Aorta (tissue), 5 donors: ENCODE measurements at regions not wholly inside any gene's neighbourhood (a gene's known extent, or its start where the extent isn't known, plus 50 kb on each side); places are given as distances from the start of the nearest gene placed in this dataset.

Experiments
- ATAC-seq: fragments of 200-7000 bp; cut with Tn5 transposase; one replicate; pipeline ENCODE4 v1.9.1; 2022; ENCODE audit warnings: moderate library complexity; ENCODE audit not compliant: low FRiP score
- DNase-seq, 2 donors: peaks; one replicate each; pipeline ENCODE4 v3.0.0-alpha.2; 2020
- H3K27ac ChIP-seq, 2 donors: one replicate each; pipeline ENCODE4 v1.5.1; 2013; ENCODE audit warnings: low read length in 2 of 2, mild to moderate bottlenecking in 2 of 2, moderate library complexity in 2 of 2, control low read depth in 1 of 2, inconsistent platforms in 1 of 2, low read depth in 1 of 2
- H3K27me3 ChIP-seq, 2 donors: one replicate each; pipeline ENCODE4 v1.6.1; 2013; ENCODE audit warnings: control low read depth in 1 of 2, low read length in 1 of 2, mild to moderate bottlenecking in 1 of 2, moderate library complexity in 1 of 2; ENCODE audit not compliant: insufficient read depth in 2 of 2, control insufficient read depth in 1 of 2
- H3K36me3 ChIP-seq, 2 donors: one replicate each; pipeline ENCODE4 v1.6.1; 2013; ENCODE audit warnings: control low read depth in 1 of 2, low read length in 1 of 2, mild to moderate bottlenecking in 1 of 2; ENCODE audit not compliant: insufficient read depth in 2 of 2, control insufficient read depth in 1 of 2
- H3K4me1 ChIP-seq, 2 donors: one replicate each; pipeline ENCODE4 v1.6.1; 2013; ENCODE audit warnings: low read length in 2 of 2, control low read depth in 1 of 2, mild to moderate bottlenecking in 1 of 2, moderate library complexity in 1 of 2; ENCODE audit not compliant: insufficient read depth in 2 of 2, control insufficient read depth in 1 of 2
- H3K4me3 ChIP-seq, 2 donors: one replicate each; pipeline ENCODE4 v1.5.1; 2013; ENCODE audit warnings: low read length in 2 of 2, control low read depth in 1 of 2, mild to moderate bottlenecking in 1 of 2
- H3K9me3 ChIP-seq: one replicate; pipeline ENCODE4 v1.6.1; 2013; ENCODE audit warnings: mild to moderate bottlenecking, low read length; ENCODE audit not compliant: control insufficient read depth
- WGBS, 2 donors: extraction: QIAGEN DNeasy Blood & Tissue Kit; methylation state at CpG; one replicate each; pipeline ENCODE4 v1.1.7; 2013; 5-methylcytosine and 5-hydroxymethylcytosine counted together
- intact Hi-C, 2 donors: fragments of 100-400 bp; cut with DNase I; formaldehyde crosslinking; loops; one replicate each; pipeline versions ENCODE4 v1.14.2 to v1.15.0; 2022
- donor health status: healthy with polysubstance abuse.
- donor health status: Bipolar disorder and iron deficiency.
- donor health status: DM: no; HTN: no; CAD: no.
- donor health status: DM: no; HTN: no; CAD: no.
- donor health status: DM: yes; HTN: yes; CAD: no.

- no peaks in the 10 kb centered on the region for H3K4me1 ChIP-seq
- 43 to 46% methylated on average over 3 of the region's 3 CpGs for WGBS, 2 donors
- DNase-seq = no peak
- H3K27me3 ChIP-seq = no peaks in the 10 kb centered on the region
- no peak overlapping the region for H3K27ac ChIP-seq
- intact Hi-C loops = no loop called here
- ATAC-seq = no peak
- H3K9me3 ChIP-seq = peaks cover under 1% of the 10 kb centered on the region
- H3K4me3 ChIP-seq = no peak overlapping the region
- H3K36me3 ChIP-seq = no peaks in the 10 kb centered on the region
These were observed 643.2 kb upstream of the PIK3C3 start for GRCh38 chr18:41311571-41312547.

- H3K4me1 ChIP-seq = no peaks in the 10 kb centered on the region
- no peaks in the 10 kb centered on the region for H3K9me3 ChIP-seq
- no peak overlapping the region for H3K27ac ChIP-seq
- no peak overlapping the region for H3K4me3 ChIP-seq
- DNase-seq (no peak), ATAC-seq (no peak)
- no peaks in the 10 kb centered on the region for H3K36me3 ChIP-seq
- no peaks in the 10 kb centered on the region for H3K27me3 ChIP-seq
- WGBS, 2 donors = 89 to 93% methylated on average over 5 of the region's 5 CpGs
- intact Hi-C loops = no loop called here
These were observed 657.3 kb upstream of the PIK3C3 start for GRCh38 chr18:41297740-41298139.

GRCh38 chr18:41269294-41269693, 685.7 kb upstream of the PIK3C3 start:
- 72 to 76% methylated on average over 6 of the region's 6 CpGs for WGBS, 2 donors
- Histone ChIP-seq H3K36me3 (no peaks in the 10 kb centered on the region), H3K27me3 (no peaks in the 10 kb centered on the region), H3K9me3 (no peaks in the 10 kb centered on the region), H3K4me3 (no peak overlapping the region), H3K27ac (no peak overlapping the region), H3K4me1 (no peaks in the 10 kb centered on the region)
- intact Hi-C loops = no loop called here
- no peak for DNase-seq
- ATAC-seq = no peak

- intact Hi-C loops = no loop called here
- no peak for DNase-seq
- Histone ChIP-seq H3K4me3 (no peak overlapping the region), H3K27ac (no peak overlapping the region), H3K9me3 (no peaks in the 10 kb centered on the region), H3K36me3 (no peaks in the 10 kb centered on the region), H3K4me1 (no peaks in the 10 kb centered on the region), H3K27me3 (no peaks in the 10 kb centered on the region)
- no peak for ATAC-seq
- WGBS, 2 donors = 82 to 84% methylated on average over 2 of the region's 2 CpGs
These were observed 686.8 kb upstream of the PIK3C3 start for GRCh38 chr18:41268271-41268670.

GRCh38 chr18:41266616-41267015, 688.4 kb upstream of the PIK3C3 start:
- intact Hi-C loops = no loop called here
- ATAC-seq = no peak

GRCh38 chr18:41266204-41266603, 688.8 kb upstream of the PIK3C3 start:
- ATAC-seq = no peak
- H3K27me3 ChIP-seq = no peaks in the 10 kb centered on the region
- no peak for DNase-seq
- H3K27ac ChIP-seq = no peak overlapping the region
- intact Hi-C loops = no loop called here
- no peaks in the 10 kb centered on the region for H3K36me3 ChIP-seq
- WGBS, 2 donors = 46% methylated on average over 5 of the region's 5 CpGs
- no peak overlapping the region for H3K4me3 ChIP-seq
- H3K4me1 ChIP-seq = no peaks in the 10 kb centered on the region
- no peaks in the 10 kb centered on the region for H3K9me3 ChIP-seq

More at GRCh38 chr18:41266616-41267015, 688.4 kb upstream of the PIK3C3 start:
- Histone ChIP-seq H3K4me3 (no peak overlapping the region), H3K27ac (no peak overlapping the region), H3K36me3 (no peaks in the 10 kb centered on the region), H3K27me3 (no peaks in the 10 kb centered on the region), H3K9me3 (no peaks in the 10 kb centered on the region), H3K4me1 (no peaks in the 10 kb centered on the region)
- DNase-seq = no peak
- 29 to 40% methylated on average over 3 of the region's 3 CpGs for WGBS, 2 donors

GRCh38 chr18:41265047-41265446, 690.0 kb upstream of the PIK3C3 start:
- no peaks in the 10 kb centered on the region for H3K36me3 ChIP-seq
- 6 to 7% methylated on average over 2 of the region's 2 CpGs for WGBS, 2 donors

GRCh38 chr18:41263956-41264355, 691.1 kb upstream of the PIK3C3 start:
- Histone ChIP-seq H3K36me3 (no peaks in the 10 kb centered on the region), H3K4me3 (no peak overlapping the region), H3K9me3 (peaks cover 2% of the 10 kb centered on the region), H3K27me3 (no peaks in the 10 kb centered on the region), H3K27ac (no peak overlapping the region), H3K4me1 (no peaks in the 10 kb centered on the region)
- intact Hi-C loops = no loop called here
- ATAC-seq (no peak), DNase-seq (no peak)
- 82 to 86% methylated on average over 1 of the region's 1 CpG for WGBS, 2 donors

More at GRCh38 chr18:41265047-41265446, 690.0 kb upstream of the PIK3C3 start:
- H3K27me3 ChIP-seq = no peaks in the 10 kb centered on the region
- ATAC-seq = no peak
- H3K9me3 ChIP-seq = peaks cover 2% of the 10 kb centered on the region
- no peaks in the 10 kb centered on the region for H3K4me1 ChIP-seq
- no peak for DNase-seq
- H3K27ac ChIP-seq = no peak overlapping the region
- intact Hi-C loops = no loop called here
- no peak overlapping the region for H3K4me3 ChIP-seq

- H3K36me3 ChIP-seq = no peaks in the 10 kb centered on the region
- H3K27me3 ChIP-seq = no peaks in the 10 kb centered on the region
- no peak overlapping the region for H3K4me3 ChIP-seq
- intact Hi-C loops = no loop called here
- peaks cover 2% of the 10 kb centered on the region for H3K9me3 ChIP-seq
- DNase-seq (no peak), ATAC-seq (no peak)
- H3K27ac ChIP-seq = no peak overlapping the region
- no peaks in the 10 kb centered on the region for H3K4me1 ChIP-seq
- 90 to 91% methylated on average over 6 of the region's 6 CpGs for WGBS, 2 donors
These were observed 692.3 kb upstream of the PIK3C3 start for GRCh38 chr18:41262688-41263087.
